BE2C (cell line): ENCODE measurements at regions not wholly inside any gene's neighbourhood (a gene's known extent, or its start where the extent isn't known, plus 50 kb on each side); places are given as distances from the start of the nearest gene placed in this dataset.

ENCODE experiments used
- DNase-seq: peaks from one replicate; pipeline ENCODE4 v3.0.0-alpha.2; 2020
- H3K27me3 ChIP-seq: fragments of 250-450 bp; sonication (Bioruptor Pico); 2 replicates; pipeline ENCODE4 v1.5.1; 2020; ENCODE audit warnings: mild to moderate bottlenecking
- H3K36me3 ChIP-seq: fragments of 250-450 bp; sonication (Bioruptor Pico); 2 replicates; pipeline ENCODE4 v1.5.1; 2020; ENCODE audit warnings: mild to moderate bottlenecking
- H3K4me1 ChIP-seq: fragments of 250-450 bp; sonication (Bioruptor Pico); 2 replicates; pipeline ENCODE4 v1.5.1; 2020
- H3K4me3 ChIP-seq: 2 replicates; pipeline ENCODE4 v1.5.1; 2011; ENCODE audit warnings: low read depth, low read length
- H3K9me3 ChIP-seq: fragments of 250-450 bp; sonication (Bioruptor Pico); 2 replicates; pipeline ENCODE4 v1.5.1; 2020
- TF ChIP-seq, protein P1 (sequence below): IDR thresholded peaks from 2 replicates; pipeline ENCODE4 v1.5.1; 2012; ENCODE audit warnings: mild to moderate bottlenecking, low read depth, low read length

DNA sequence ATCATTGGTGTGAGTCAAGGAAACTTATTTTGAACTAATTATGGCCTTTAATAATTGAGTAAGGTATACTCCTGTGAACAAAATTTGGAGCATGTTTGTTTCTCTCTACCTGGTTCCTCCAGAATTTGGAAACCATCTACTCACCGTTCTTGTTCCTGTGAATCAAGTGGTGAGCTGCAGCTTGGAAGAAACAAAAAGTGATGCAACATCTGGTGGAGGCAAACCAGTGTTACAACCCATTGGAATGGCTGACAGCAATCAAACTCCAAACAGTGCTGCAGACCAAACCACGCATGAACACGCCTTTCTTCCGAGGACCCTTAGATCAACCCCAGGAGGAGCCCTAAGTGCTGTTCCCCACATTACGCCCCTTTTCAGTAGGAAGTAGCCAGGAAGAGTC is 104.7 kb upstream of the VASH1 start:
- Histone ChIP-seq H3K27me3 (peaks cover 4% of the 10 kb centered on the region; the same call in 1 of the 2 replicates), H3K9me3 (no peaks in the 10 kb centered on the region), H3K4me1 (no peaks in the 10 kb centered on the region), H3K4me3 (no peak overlapping the region), H3K36me3 (no peaks in the 10 kb centered on the region)
- TF ChIP-seq, protein P1, sequence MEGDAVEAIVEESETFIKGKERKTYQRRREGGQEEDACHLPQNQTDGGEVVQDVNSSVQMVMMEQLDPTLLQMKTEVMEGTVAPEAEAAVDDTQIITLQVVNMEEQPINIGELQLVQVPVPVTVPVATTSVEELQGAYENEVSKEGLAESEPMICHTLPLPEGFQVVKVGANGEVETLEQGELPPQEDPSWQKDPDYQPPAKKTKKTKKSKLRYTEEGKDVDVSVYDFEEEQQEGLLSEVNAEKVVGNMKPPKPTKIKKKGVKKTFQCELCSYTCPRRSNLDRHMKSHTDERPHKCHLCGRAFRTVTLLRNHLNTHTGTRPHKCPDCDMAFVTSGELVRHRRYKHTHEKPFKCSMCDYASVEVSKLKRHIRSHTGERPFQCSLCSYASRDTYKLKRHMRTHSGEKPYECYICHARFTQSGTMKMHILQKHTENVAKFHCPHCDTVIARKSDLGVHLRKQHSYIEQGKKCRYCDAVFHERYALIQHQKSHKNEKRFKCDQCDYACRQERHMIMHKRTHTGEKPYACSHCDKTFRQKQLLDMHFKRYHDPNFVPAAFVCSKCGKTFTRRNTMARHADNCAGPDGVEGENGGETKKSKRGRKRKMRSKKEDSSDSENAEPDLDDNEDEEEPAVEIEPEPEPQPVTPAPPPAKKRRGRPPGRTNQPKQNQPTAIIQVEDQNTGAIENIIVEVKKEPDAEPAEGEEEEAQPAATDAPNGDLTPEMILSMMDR = no peak
- no peak for DNase-seq

DNA sequence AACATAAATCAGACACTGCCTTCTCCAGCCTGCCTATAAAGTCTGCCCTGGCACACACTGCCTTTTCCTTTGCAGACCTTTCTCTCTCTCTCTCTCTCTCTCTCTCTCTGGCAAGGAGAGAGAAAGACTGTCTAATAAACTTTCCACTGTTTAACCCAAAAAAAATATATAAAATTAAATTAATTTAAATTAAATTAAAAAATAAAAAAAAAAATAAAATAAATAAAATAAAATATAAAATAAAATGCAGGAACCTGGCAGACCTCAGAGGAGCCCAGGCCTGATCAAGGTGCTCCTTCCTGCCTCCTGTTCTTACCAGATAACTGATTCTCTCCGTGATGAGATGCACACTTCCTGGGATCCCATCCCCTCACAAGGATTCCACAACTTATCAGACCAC is 103.9 kb upstream of the VASH1 start:
- Histone ChIP-seq H3K4me1 (no peaks in the 10 kb centered on the region), H3K27me3 (peaks cover 4% of the 10 kb centered on the region; the same call in 1 of the 2 replicates), H3K36me3 (no peaks in the 10 kb centered on the region), H3K4me3 (no peak overlapping the region), H3K9me3 (no peaks in the 10 kb centered on the region)
- TF ChIP-seq, protein P1 = no peak
- DNase-seq = no peak

- no peaks in the 10 kb centered on the region for H3K36me3 ChIP-seq
- no peak overlapping the region for H3K4me3 ChIP-seq
- DNase-seq = no peak
- TF ChIP-seq, protein P1 = no peak
- H3K9me3 ChIP-seq = no peaks in the 10 kb centered on the region
- no peaks in the 10 kb centered on the region for H3K4me1 ChIP-seq
- H3K27me3 ChIP-seq = peaks cover 4% of the 10 kb centered on the region; the same call in 1 of the 2 replicates
Observed at GRCh38 chr14:76657846-76658245, 103.4 kb upstream of the VASH1 start.

GRCh38 chr14:76662580-76662979 is 98.7 kb upstream of the VASH1 start:
- Histone ChIP-seq H3K36me3 (no peaks in the 10 kb centered on the region), H3K4me3 (no peak overlapping the region), H3K4me1 (no peaks in the 10 kb centered on the region), H3K27me3 (no peaks in the 10 kb centered on the region), H3K9me3 (no peaks in the 10 kb centered on the region)
- no peak for DNase-seq
- TF ChIP-seq, protein P1 = no peak

GRCh38 chr14:76664790-76665189 is 96.5 kb upstream of the VASH1 start:
- no peak for DNase-seq
- H3K4me1 ChIP-seq = no peaks in the 10 kb centered on the region
- no peak overlapping the region for H3K4me3 ChIP-seq
- H3K36me3 ChIP-seq = no peaks in the 10 kb centered on the region
- H3K27me3 ChIP-seq = no peaks in the 10 kb centered on the region
- H3K9me3 ChIP-seq = no peaks in the 10 kb centered on the region
- TF ChIP-seq, protein P1 = no peak

DNA sequence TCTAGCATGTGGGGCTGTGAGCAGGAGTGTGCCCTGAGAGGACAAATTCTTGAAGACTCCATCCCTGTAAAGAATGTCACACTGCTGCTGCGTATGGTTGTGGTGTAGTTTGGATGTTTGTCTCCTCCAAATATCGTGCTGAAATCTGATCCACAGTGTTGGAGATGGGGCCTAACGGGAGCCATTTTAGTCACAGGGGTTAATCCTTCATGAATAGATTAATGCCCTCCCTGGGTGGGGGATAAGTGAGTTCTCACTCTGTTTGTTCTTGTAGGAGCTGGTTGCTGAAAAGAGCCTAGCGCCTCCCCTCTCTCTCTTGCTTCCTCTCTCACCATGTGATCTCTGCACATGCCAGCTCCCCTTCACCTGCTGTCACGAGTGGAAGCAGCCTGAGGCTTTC is 94.5 kb upstream of the VASH1 start:
- no peaks in the 10 kb centered on the region for H3K4me1 ChIP-seq
- TF ChIP-seq, protein P1 = no peak
- DNase-seq = no peak
- no peaks in the 10 kb centered on the region for H3K36me3 ChIP-seq
- H3K4me3 ChIP-seq = no peak overlapping the region
- no peaks in the 10 kb centered on the region for H3K9me3 ChIP-seq
- peaks cover 12% of the 10 kb centered on the region for H3K27me3 ChIP-seq
